ENCODE measurements at regions not wholly inside any gene's neighbourhood (a gene's known extent, or its start where the extent isn't known, plus 50 kb on each side); places are given as distances from the start of the nearest gene placed in this dataset.

GRCh38 chr5:171580502-171581265 is 161.2 kb downstream of the FGF18 start:
- DNase-seq, result peak; percentile 13

GRCh38 chr5:171581781-171582180 is 162.3 kb downstream of the FGF18 start:
- DNase-seq, result no peak

GRCh38 chr5:171582849-171583248 is 163.4 kb downstream of the FGF18 start:
- DNase-seq, result no peak

GRCh38 chr5:171585981-171586380 is 166.5 kb downstream of the FGF18 start:
- DNase-seq, result no peak

- no peak for DNase-seq
Measured at GRCh38 chr5:171586436-171586835, 167.0 kb downstream of the FGF18 start.

- DNase-seq, result no peak
Measured at GRCh38 chr5:171588046-171588445, 168.6 kb downstream of the FGF18 start.

- no peak for DNase-seq
Measured at GRCh38 chr5:171588790-171589189, 169.3 kb downstream of the FGF18 start.

GRCh38 chr5:171589461-171589860 is 170.0 kb downstream of the FGF18 start:
- no peak for DNase-seq

- DNase-seq, result no peak
Measured at GRCh38 chr5:171592076-171592475, 172.6 kb downstream of the FGF18 start.

GRCh38 chr5:171592736-171593135 is 173.3 kb downstream of the FGF18 start:
- DNase-seq, result no peak

- no peak for DNase-seq
Measured at GRCh38 chr5:171593401-171593800, 174.0 kb downstream of the FGF18 start.

GRCh38 chr5:171593976-171594375 is 174.5 kb downstream of the FGF18 start:
- no peak for DNase-seq

GRCh38 chr5:171595401-171595800 is 176.0 kb downstream of the FGF18 start:
- no peak for DNase-seq

GRCh38 chr5:171595801-171596231 is 176.4 kb downstream of the FGF18 start:
- peak; percentile 65 for DNase-seq

GRCh38 chr5:171596391-171596878 is 177.0 kb downstream of the FGF18 start:
- DNase-seq, result peak; percentile 86

- DNase-seq, result peak; percentile 7
Measured at GRCh38 chr5:171597946-171598640, 178.6 kb downstream of the FGF18 start.

GRCh38 chr5:171598641-171599152 is 179.2 kb downstream of the FGF18 start:
- no peak for DNase-seq

GRCh38 chr5:171599411-171599810 is 180.0 kb downstream of the FGF18 start:
- peak; percentile 10 for DNase-seq

GRCh38 chr5:171599957-171600612 is 180.6 kb downstream of the FGF18 start:
- DNase-seq, result no peak

GRCh38 chr5:171600741-171601265 is 181.4 kb downstream of the FGF18 start:
- DNase-seq, result peak; percentile 42

GRCh38 chr5:171601266-171601881 is 181.9 kb downstream of the FGF18 start:
- peak; percentile 10 for DNase-seq

- DNase-seq, result no peak
Measured at GRCh38 chr5:171603591-171603990, 182.0 kb upstream of the SMIM23 start.
